Neural cell (in vitro differentiated cells): ENCODE measurements at regions not wholly inside any gene's neighbourhood (a gene's known extent, or its start where the extent isn't known, plus 50 kb on each side); places are given as distances from the start of the nearest gene placed in this dataset.

Experiments used
- EP300 ChIP-seq: fragments of 450-650 bp; conservative IDR thresholded peaks from 2 replicates; pipeline ENCODE4 v1.6.1; 2014; ENCODE audit warnings: antibody characterized with exemption, mild to moderate bottlenecking, moderate library complexity; ENCODE audit not compliant: poor library complexity, severe bottlenecking
- EZH2 ChIP-seq: fragments of 200-600, 300-800 bp; shearing (Covaris generic), sonication (generic); IDR thresholded peaks from 2 replicates; pipeline ENCODE4 v1.6.1; 2014; ENCODE audit warnings: antibody characterized with exemption, low read length, borderline replicate concordance, mild to moderate bottlenecking; ENCODE audit not compliant: insufficient read depth, poor library complexity, severe bottlenecking
- POLR2AphosphoS5 ChIP-seq: IDR thresholded peaks from 2 replicates; pipeline ENCODE4 v1.6.1; 2012
- SMC3 ChIP-seq: fragments of 450-650 bp; conservative IDR thresholded peaks from 2 replicates; pipeline ENCODE4 v1.6.1; 2014; ENCODE audit warnings: antibody characterized with exemption, mild to moderate bottlenecking, moderate library complexity; ENCODE audit not compliant: poor library complexity
- TAF1 ChIP-seq: IDR thresholded peaks from 2 replicates; pipeline ENCODE4 v1.6.1; 2012; ENCODE audit warnings: low read depth
- TF ChIP-seq, protein P1 (sequence below): fragments of 450-650 bp; IDR thresholded peaks from 2 replicates; pipeline ENCODE4 v1.5.1; 2014; ENCODE audit warnings: antibody characterized with exemption, mild to moderate bottlenecking, moderate library complexity; ENCODE audit not compliant: poor library complexity, severe bottlenecking
- TF ChIP-seq, protein P2 (sequence below): IDR thresholded peaks from 2 replicates; pipeline ENCODE4 v1.6.1; 2012; ENCODE audit warnings: borderline replicate concordance

DNA sequence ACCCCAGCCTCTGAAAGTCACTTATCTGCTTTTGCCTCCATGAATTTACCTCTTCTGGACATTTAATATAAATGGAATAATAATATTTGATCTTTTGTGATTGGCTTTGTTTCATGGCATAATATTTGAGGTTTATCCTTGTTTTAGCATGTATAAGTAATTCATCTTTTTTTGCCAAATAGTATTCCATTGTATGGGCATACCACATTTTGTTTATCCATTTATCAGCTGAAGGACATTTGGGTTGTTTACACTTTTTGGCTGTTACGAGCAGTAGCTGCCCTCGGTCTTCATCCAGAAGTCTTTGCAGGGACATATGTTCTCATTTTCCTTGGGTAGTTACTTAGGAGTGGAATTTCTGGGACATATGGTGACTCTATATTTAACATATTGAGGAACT is 53.0 kb upstream of the SMIM21 start:
- TF ChIP-seq, protein P1, sequence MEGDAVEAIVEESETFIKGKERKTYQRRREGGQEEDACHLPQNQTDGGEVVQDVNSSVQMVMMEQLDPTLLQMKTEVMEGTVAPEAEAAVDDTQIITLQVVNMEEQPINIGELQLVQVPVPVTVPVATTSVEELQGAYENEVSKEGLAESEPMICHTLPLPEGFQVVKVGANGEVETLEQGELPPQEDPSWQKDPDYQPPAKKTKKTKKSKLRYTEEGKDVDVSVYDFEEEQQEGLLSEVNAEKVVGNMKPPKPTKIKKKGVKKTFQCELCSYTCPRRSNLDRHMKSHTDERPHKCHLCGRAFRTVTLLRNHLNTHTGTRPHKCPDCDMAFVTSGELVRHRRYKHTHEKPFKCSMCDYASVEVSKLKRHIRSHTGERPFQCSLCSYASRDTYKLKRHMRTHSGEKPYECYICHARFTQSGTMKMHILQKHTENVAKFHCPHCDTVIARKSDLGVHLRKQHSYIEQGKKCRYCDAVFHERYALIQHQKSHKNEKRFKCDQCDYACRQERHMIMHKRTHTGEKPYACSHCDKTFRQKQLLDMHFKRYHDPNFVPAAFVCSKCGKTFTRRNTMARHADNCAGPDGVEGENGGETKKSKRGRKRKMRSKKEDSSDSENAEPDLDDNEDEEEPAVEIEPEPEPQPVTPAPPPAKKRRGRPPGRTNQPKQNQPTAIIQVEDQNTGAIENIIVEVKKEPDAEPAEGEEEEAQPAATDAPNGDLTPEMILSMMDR, result no peak
- TF ChIP-seq TAF1 (no peak), EZH2 (no peak), SMC3 (no peak), POLR2AphosphoS5 (no peak), EP300 (no peak)
- TF ChIP-seq, protein P2, sequence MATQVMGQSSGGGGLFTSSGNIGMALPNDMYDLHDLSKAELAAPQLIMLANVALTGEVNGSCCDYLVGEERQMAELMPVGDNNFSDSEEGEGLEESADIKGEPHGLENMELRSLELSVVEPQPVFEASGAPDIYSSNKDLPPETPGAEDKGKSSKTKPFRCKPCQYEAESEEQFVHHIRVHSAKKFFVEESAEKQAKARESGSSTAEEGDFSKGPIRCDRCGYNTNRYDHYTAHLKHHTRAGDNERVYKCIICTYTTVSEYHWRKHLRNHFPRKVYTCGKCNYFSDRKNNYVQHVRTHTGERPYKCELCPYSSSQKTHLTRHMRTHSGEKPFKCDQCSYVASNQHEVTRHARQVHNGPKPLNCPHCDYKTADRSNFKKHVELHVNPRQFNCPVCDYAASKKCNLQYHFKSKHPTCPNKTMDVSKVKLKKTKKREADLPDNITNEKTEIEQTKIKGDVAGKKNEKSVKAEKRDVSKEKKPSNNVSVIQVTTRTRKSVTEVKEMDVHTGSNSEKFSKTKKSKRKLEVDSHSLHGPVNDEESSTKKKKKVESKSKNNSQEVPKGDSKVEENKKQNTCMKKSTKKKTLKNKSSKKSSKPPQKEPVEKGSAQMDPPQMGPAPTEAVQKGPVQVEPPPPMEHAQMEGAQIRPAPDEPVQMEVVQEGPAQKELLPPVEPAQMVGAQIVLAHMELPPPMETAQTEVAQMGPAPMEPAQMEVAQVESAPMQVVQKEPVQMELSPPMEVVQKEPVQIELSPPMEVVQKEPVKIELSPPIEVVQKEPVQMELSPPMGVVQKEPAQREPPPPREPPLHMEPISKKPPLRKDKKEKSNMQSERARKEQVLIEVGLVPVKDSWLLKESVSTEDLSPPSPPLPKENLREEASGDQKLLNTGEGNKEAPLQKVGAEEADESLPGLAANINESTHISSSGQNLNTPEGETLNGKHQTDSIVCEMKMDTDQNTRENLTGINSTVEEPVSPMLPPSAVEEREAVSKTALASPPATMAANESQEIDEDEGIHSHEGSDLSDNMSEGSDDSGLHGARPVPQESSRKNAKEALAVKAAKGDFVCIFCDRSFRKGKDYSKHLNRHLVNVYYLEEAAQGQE, result no peak
